Calu3 (cell line): ENCODE measurements at regions not wholly inside any gene's neighbourhood (a gene's known extent, or its start where the extent isn't known, plus 50 kb on each side); places are given as distances from the start of the nearest gene placed in this dataset.

Experiments
- BruUV-seq: library from RNA; stranded (reverse); fragments of 400-500 nt; replicated peaks from 2 replicates; lab custom pipeline; 2021; lab: Mats Ljungman, UMichigan
- CTCF ChIA-PET: fragments of 300-600 bp; sonication (Branson Sonifier 250); formaldehyde crosslinking; loops from one replicate; lab custom pipeline; 2022; ENCODE audit warnings: antibody characterized with exemption; lab: Charles Lee
- DNase-seq: peaks from one replicate; pipeline ENCODE4 v3.0.0; 2022
- H3K27ac Mint-ChIP-seq: one replicate; pipeline ENCODE4 v1.8.0; 2022; ENCODE audit warnings: mixed read lengths; ENCODE audit not compliant: unreplicated experiment
- H3K27me3 Mint-ChIP-seq: one replicate; pipeline ENCODE4 v1.8.0; 2022; ENCODE audit warnings: mixed read lengths; ENCODE audit not compliant: unreplicated experiment
- H3K36me3 Mint-ChIP-seq: one replicate; pipeline ENCODE4 v1.8.0; 2022; ENCODE audit warnings: mild to moderate bottlenecking, moderate library complexity, mixed read lengths; ENCODE audit not compliant: insufficient read depth, unreplicated experiment
- H3K4me1 Mint-ChIP-seq: one replicate; pipeline ENCODE4 v1.8.0; 2022; ENCODE audit warnings: mild to moderate bottlenecking, low read depth, mixed read lengths; ENCODE audit not compliant: unreplicated experiment
- H3K4me3 Mint-ChIP-seq: one replicate; pipeline ENCODE4 v1.8.0; 2022; ENCODE audit warnings: mild to moderate bottlenecking, low read depth, moderate library complexity, mixed read lengths; ENCODE audit not compliant: unreplicated experiment
- H3K9me3 Mint-ChIP-seq: one replicate; pipeline ENCODE4 v1.8.0; 2022; ENCODE audit warnings: low read depth, mixed read lengths; ENCODE audit not compliant: unreplicated experiment
- CTCF ChIP-seq: fragments of 200-600 bp; IDR thresholded peaks from one replicate; pipeline ENCODE4 v1.8.0; 2022; ENCODE audit warnings: antibody characterized with exemption; ENCODE audit not compliant: unreplicated experiment
- intact Hi-C: fragments of 100-400 bp; cut with micrococcal nuclease; formaldehyde crosslinking; loops from one replicate; pipeline ENCODE4 v1.10.0; 2022; ENCODE audit not compliant: unreplicated experiment

GRCh38 chr7:25656071-25656470 is 427.8 kb upstream of the NPVF start:
- peaks cover 89% of the 10 kb centered on the region for H3K27me3 Mint-ChIP-seq
- TF ChIP-seq CTCF: no peak
- H3K36me3 Mint-ChIP-seq: no peaks in the 10 kb centered on the region
- BruUV-seq: no TSS peak
- no peak for DNase-seq
- no peak overlapping the region for H3K4me3 Mint-ChIP-seq
- no peaks in the 10 kb centered on the region for H3K9me3 Mint-ChIP-seq
- no peaks in the 10 kb centered on the region for H3K4me1 Mint-ChIP-seq
- intact Hi-C loops: no loop called here
- no peak overlapping the region for H3K27ac Mint-ChIP-seq
- CTCF ChIA-PET: no interaction called here

GRCh38 chr7:25656581-25657026 is 428.3 kb upstream of the NPVF start:
- TF ChIP-seq CTCF: no peak
- Mint-ChIP-seq H3K9me3 (no peaks in the 10 kb centered on the region), H3K4me3 (no peak overlapping the region), H3K27ac (no peak overlapping the region), H3K36me3 (no peaks in the 10 kb centered on the region), H3K4me1 (no peaks in the 10 kb centered on the region), H3K27me3 (peaks cover 91% of the 10 kb centered on the region)
- CTCF ChIA-PET: no interaction called here
- intact Hi-C loops: no loop called here
- BruUV-seq: no TSS peak
- DNase-seq: no peak

GRCh38 chr7:25658375-25658774 is 430.1 kb upstream of the NPVF start:
- CTCF ChIA-PET: interaction anchor here (0.5 kb wide), 1 partner anchor 566 kb away, joined by 3 read pairs; no protein-coding TSS in a partner anchor
- intact Hi-C loops: no loop called here
- no peak for TF ChIP-seq CTCF
- Mint-ChIP-seq H3K4me1 (no peaks in the 10 kb centered on the region), H3K9me3 (no peaks in the 10 kb centered on the region), H3K27me3 (peaks cover 94% of the 10 kb centered on the region), H3K4me3 (no peak overlapping the region), H3K27ac (no peak overlapping the region), H3K36me3 (no peaks in the 10 kb centered on the region)
- no peak for DNase-seq
- no TSS peak for BruUV-seq

- no TSS peak for BruUV-seq
- intact Hi-C loops: no loop called here
- Mint-ChIP-seq H3K27me3 (peaks cover 94% of the 10 kb centered on the region), H3K9me3 (no peaks in the 10 kb centered on the region), H3K4me1 (no peaks in the 10 kb centered on the region), H3K36me3 (no peaks in the 10 kb centered on the region), H3K27ac (no peak overlapping the region), H3K4me3 (no peak overlapping the region)
- no peak for DNase-seq
- CTCF ChIA-PET: no interaction called here
- no peak for TF ChIP-seq CTCF
Observed at GRCh38 chr7:25659841-25660240, 431.6 kb upstream of the NPVF start.
